Umbilical cord (tissue), 1 donor: ENCODE measurements at regions not wholly inside any gene's neighbourhood (a gene's known extent, or its start where the extent isn't known, plus 50 kb on each side); places are given as distances from the start of the nearest gene placed in this dataset.

Experiments used
- DNase-seq: peaks from one replicate; pipeline ENCODE4 v3.0.0-alpha.2; 2015; ENCODE audit warnings: low spot score

DNA sequence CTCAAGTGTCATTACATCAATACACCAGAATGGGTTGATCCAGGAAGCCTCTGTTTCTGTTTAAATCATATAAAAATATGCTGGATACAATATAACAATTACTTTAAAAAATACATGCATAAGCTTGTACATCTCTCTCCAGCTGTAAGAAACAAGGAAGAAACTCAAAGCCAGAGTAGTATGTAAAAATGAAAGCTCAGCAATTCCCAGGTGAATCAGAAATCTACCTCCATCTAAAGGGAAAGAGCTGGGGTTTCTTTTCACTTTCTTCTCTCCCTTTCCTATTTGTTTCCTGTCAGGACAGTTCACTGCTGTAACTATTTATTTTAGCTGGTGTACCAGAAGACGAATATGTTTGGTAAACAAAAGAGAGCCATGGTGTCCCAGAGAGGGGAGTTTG, 301.0 kb upstream of the C1orf87 start:
- no peak for DNase-seq

GRCh38 chr1:60367532-60367931, 294.0 kb upstream of the C1orf87 start:
- no peak for DNase-seq

- no peak for DNase-seq
Measured at GRCh38 chr1:60359431-60359830, 285.9 kb upstream of the C1orf87 start.

DNA sequence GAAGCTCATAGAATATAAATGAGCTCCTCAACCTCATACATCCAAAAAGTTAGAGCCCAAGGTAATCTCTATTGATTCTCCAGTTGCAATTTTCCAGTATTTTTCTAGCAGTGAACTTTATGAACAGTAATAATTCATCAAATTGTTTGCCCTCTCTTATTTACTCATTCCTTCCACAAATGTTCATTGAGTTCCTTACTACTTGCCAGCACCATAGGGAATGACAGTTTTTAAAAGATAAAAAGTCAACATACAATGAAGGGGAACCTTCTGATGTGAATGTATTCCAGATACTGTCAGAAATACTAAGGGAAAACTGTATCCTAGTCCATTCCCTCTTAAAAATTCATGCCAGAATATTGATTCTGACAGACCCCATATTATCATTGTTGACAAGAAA, 277.0 kb upstream of the C1orf87 start:
- no peak for DNase-seq

DNA sequence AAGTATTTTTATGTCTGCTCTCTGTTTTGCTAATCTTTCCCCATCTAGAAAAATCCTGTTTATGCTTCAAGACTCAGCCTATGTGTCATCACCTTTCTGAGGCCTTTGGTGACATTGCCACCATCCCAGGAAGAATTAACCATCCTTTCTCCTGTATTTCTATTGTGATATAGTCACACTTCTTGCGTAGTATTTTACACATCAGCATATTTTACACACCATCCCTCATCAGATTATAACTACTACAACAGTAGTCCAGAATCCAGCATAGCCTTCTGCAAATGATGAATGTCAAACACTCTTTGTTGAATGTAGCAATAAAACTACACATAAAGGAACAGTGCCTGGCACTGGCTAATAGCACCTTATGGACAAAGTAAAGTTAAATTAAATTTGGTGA, 275.3 kb upstream of the C1orf87 start:
- no peak for DNase-seq

- DNase-seq: no peak
Measured at GRCh38 chr1:60345621-60346020, 272.1 kb upstream of the C1orf87 start.

- DNase-seq: no peak
Measured at GRCh38 chr1:60345049-60345448, 271.5 kb upstream of the C1orf87 start.

DNA sequence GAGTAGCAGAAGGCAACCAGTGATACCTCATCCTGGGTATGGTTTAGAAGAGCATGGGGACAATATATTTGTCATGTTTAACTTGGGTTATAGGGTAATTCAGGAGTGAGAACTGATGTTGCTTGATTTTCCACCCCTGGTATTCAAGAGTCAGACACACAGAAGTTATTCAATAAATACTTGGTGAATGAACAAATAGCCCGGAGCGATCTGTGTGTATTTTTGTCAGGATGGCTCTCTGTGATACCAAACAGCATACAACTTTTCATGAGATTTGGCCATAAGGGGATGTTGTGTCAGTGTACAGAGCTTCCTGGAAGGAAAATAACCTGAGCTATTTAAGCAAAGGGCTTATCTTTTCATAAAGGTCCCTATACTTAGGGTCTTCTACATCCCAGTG, 270.2 kb upstream of the C1orf87 start:
- DNase-seq: no peak

DNA sequence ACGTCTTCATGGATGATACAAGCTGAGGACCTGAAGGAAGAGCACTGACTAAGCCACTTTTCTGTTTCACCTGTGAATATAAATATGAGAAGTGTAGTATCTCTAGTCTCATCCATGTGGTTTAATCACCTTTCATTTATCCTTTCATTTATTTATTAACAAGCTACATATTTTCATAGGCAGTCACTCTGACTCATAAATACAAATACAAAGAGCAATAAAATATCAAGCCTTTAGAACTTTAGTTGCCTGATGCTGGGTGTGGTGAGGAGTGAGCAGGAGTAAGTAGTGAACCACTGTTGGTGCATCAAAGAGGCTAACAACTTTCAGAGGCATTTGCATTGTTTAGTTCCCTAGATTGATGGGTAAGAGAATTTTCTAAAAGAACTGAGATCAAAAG, 269.0 kb upstream of the C1orf87 start:
- DNase-seq: no peak

DNA sequence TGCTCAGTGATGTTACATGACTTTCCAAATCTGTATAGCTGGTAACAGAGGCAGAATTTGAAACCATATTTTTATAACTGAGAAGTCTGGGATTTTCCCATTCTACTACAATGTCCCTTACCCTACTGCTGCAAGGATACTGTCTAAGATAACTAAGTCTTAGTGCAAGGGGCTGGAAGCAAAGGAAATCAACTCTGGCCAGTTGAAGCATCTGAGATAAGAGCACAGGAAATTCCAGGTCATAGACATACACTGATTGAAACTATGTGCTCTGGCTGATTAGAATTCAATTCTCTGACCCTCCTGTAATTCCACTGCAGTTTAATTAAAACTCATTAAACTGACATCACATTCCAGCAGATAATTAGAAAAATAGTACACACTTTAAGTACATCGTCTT, 267.7 kb upstream of the C1orf87 start:
- no peak for DNase-seq

GRCh38 chr1:60331647-60332046, 258.1 kb upstream of the C1orf87 start:
- DNase-seq: peak; percentile 11

DNA sequence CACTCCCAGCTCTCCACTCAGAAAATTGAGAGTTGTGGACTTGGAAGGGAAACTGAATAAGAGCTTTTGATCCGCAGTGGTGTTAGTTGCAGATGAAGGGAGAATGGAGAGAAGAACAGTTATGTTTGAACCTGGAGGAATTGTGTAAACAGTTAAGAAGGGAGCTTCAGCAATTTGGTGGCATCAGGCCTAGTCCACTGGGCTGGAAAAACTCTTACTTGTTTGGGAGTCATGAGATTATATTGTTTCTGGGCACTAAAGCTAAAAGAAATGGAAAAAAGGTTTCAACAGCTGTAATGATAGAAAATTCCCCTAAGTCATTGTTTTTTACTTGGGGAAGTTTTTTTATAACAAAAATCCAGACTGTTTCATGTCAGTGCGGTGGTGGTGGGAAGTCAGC, 256.1 kb upstream of the C1orf87 start:
- no peak for DNase-seq

- no peak for DNase-seq
Measured at GRCh38 chr1:60311838-60312237, 238.3 kb upstream of the C1orf87 start.

DNA sequence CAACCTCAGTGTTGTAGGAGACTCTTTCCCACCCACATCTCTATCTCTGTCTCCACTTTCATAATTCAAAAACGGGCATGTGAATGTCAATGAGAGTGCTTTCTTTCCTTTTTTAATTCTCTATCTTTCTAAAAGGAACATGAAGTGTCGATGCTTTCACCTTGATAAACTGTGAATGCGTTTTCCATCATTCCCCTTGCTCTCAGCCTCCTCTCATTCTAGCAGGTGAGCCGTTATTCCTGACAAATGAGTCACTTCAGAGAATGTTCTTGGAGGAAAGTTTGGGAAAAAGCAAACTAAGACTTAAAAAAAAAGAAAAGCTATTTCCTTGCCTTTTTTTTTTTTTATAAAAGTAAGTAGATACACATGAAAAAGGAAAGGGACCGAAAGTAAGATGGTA, 226.0 kb upstream of the C1orf87 start:
- DNase-seq: no peak

DNA sequence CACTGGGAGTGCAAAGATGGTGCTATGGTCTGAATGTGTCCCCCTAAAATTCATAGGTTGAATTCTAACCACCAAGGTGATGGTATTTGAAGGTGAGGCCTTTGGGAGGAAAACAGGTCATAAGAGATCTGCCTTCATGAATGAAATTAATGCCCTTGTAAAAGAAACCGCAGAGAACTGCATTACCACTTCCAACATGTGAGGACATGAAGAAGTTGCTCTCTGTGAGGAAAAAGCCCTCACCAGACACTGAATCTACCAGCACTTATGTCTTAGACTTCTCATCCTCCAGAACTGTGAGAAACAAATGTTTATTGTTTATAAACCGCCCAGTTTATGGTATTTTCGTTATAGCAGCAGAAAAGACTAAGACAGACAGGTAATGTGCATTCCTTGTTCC, 224.7 kb upstream of the C1orf87 start:
- DNase-seq: no peak

DNA sequence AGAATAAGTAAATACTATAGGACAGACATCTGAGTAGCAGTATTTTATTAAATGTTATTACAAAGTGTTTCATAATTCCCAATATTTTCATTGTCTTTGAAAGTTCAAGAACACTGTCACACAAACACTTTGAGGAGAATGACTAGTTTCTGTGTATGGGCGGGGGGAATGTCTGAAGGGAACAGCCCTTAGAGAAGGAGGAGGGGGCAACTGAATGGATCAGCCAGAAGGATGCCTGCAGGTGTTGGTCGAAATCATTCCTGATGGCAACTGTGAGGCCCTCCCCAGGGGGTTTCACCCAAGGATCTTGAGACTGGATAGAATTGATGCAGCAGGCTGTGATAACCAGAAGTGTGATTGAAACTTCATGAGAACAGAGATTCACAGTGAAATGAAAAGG, 223.2 kb upstream of the C1orf87 start:
- no peak for DNase-seq

- DNase-seq: no peak
Measured at GRCh38 chr1:60292140-60292539, 218.6 kb upstream of the C1orf87 start.

DNA sequence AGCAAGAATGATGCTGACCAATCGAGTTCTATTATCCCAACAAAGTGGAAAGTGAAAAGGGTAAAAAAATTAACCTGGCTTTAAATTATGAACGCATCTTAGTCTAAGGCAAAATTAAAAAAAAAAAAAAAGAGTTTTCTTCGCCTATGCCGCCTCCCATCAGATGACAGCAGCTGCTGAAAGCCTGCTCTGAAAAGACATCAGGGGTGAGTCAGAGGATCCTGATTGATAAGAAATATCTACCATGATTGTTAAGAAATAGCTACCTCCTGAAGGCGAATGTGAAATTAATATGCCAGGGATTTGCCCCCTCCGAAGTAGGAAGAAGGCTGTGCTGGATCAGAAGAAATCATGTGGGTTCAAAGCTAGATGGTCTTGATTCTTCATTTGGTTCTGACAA, 216.8 kb upstream of the C1orf87 start:
- no peak for DNase-seq

DNA sequence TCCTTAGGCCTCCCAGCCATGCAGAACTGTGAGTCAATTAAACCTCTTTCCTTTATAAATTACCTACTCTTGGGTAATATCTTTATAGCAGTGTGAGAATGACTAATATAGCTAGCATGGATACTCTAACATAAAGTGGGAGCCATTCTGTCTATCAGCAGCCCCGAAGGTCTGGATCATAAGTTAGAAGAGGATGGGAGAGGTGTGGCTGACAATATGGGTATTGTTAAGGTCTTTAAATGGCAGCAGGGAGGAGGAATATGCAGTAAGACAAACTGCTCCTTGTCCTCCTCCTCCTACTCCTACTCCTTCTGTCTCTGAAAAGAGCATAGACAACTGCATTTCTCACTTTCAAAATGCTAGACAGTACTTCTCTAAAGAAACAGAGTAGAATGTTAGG, 214.0 kb upstream of the C1orf87 start:
- DNase-seq: no peak

DNA sequence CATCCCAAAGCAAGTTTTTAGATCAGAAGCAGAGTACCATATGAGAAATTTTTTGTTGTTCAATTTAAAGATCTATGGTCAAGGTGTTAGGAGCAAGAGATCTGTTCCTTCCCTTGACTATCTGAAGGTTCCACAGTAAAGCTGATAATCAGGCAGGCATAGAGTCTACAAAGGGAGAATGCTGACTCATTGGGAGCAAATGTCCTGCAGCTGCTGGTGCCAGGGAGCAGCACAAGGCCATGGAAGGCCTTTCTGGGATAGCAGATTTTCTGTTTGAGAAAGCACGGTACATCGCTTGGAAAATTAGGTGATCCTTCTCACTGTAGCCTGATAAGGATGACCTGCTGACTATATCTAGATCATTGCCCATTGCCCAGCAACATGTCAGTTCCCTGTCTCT, 210.1 kb upstream of the C1orf87 start:
- peak; percentile 8 for DNase-seq

- DNase-seq: peak; percentile 71
Measured at GRCh38 chr1:60281360-60281932, 207.9 kb upstream of the C1orf87 start.

DNA sequence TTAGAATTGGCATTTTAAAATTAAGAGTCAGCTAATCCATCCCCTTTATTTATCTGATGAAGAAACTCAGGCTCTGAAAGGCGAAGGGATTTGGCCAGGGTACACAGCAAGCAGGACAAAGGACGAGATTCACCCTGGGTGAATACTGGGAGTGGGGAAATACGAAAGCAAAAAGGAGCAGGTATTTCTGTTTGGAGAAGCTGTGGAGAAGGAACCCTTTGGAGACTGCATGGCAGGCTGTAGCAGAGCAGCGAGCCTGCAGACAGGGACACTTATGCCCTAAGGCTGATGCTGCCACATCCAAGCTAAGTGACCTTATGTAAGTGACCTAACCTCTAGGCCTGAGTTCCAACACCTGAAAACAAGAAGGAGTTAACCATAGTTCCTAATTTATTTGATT, 207.2 kb upstream of the C1orf87 start:
- peak; percentile 0 for DNase-seq

DNA sequence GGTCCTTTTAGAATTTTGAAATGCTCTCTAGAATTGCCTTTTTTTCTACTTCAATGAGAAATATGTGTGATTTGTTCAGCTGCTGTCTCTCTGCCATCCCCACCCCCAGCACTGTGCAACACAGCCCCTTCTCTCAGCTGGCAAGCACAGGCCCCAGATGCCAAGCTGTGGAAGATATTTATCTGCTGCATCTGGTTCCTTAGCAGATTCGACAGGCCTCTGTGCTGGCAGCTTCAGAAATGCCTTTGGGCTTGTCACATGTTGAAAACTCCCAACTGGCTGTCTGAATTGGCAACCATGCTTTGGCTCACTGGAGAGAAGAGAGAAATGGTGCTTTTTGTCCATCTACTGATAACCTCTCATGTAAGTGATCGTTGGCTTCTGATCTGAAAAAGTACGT, 206.7 kb upstream of the C1orf87 start:
- DNase-seq: peak; percentile 45

GRCh38 chr1:60279798-60280197, 206.2 kb upstream of the C1orf87 start:
- peak; percentile 5 for DNase-seq

DNA sequence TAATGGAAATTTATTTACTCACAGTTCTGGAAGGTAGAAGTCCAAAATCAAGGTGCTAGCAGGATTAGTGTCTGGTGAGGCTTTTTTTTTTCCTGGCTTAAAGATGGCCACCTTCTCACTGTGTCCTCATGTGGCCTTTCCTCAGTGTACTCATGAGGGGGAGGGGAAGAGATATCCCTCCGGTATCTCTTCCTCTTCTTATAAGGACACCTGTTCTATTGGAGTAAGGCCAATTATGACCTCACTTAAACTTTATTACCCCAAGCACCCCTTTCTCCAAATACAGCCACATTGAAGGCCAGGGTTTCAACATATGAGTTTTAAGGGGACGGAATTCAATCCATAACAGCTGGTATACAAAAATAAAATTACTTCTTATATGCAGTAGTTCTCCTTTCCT, 203.7 kb upstream of the C1orf87 start:
- no peak for DNase-seq
